WTC11 (cell line): ENCODE measurements at regions not wholly inside any gene's neighbourhood (a gene's known extent, or its start where the extent isn't known, plus 50 kb on each side); places are given as distances from the start of the nearest gene placed in this dataset.

Experiments
- ATAC-seq: fragments of 200-7000 bp; cut with Tn5 transposase; 2 replicates; pipeline ENCODE4 v1.10.0; 2021; ENCODE audit warnings: mild to moderate bottlenecking, moderate library complexity
- CTCF ChIA-PET: fragments of 300-600 bp; sonication (Branson Sonifier 250); formaldehyde crosslinking; loops from one replicate; lab custom pipeline; 2021; ENCODE audit warnings: antibody characterized with exemption; lab: Charles Lee
- POLR2A ChIA-PET: fragments of 350-600 bp; sonication (Branson Sonifier 250); formaldehyde crosslinking; loops from one replicate; lab custom pipeline; 2021; ENCODE audit warnings: antibody characterized with exemption; lab: Charles Lee
- DNase-seq: peaks from one replicate; pipeline ENCODE4 v3.0.0; 2021; ENCODE audit warnings: low spot score
- H3K27ac Mint-ChIP-seq: 2 replicates; pipeline ENCODE4 v1.8.0; 2021; ENCODE audit warnings: mixed read lengths
- H3K27me3 Mint-ChIP-seq: 2 replicates; pipeline ENCODE4 v1.8.0; 2021; ENCODE audit warnings: low read depth, mild to moderate bottlenecking, moderate library complexity, mixed read lengths
- H3K36me3 Mint-ChIP-seq: 2 replicates; pipeline ENCODE4 v1.8.0; 2021; ENCODE audit warnings: mixed read lengths
- H3K4me1 Mint-ChIP-seq: 2 replicates; pipeline ENCODE4 v1.8.0; 2022; ENCODE audit warnings: mixed read lengths
- H3K4me3 Mint-ChIP-seq: 2 replicates; pipeline ENCODE4 v1.8.0; 2021; ENCODE audit warnings: mild to moderate bottlenecking, moderate library complexity, mixed read lengths
- H3K9me3 Mint-ChIP-seq: 2 replicates; pipeline ENCODE4 v1.8.0; 2021; ENCODE audit warnings: mixed read lengths
- CBFB ChIP-seq: sonication (generic); formaldehyde crosslinking; IDR thresholded peaks from 2 replicates; pipeline ENCODE4 v1.8.1; 2022; ENCODE audit warnings: mild to moderate bottlenecking, low read depth, missing genetic modification reagents
- CREM ChIP-seq: sonication (generic); formaldehyde crosslinking; IDR thresholded peaks from 2 replicates; pipeline ENCODE4 v1.8.1; 2022; ENCODE audit warnings: mild to moderate bottlenecking, missing genetic modification reagents, moderate library complexity
- ESRRA ChIP-seq: sonication (generic); formaldehyde crosslinking; IDR thresholded peaks from 2 replicates; pipeline ENCODE4 v1.8.1; 2022; ENCODE audit warnings: mild to moderate bottlenecking, missing genetic modification reagents, borderline replicate concordance
- FOXP1 ChIP-seq: sonication (generic); formaldehyde crosslinking; IDR thresholded peaks from 2 replicates; pipeline ENCODE4 v1.8.0; 2022; ENCODE audit warnings: missing genetic modification reagents, mild to moderate bottlenecking, moderate library complexity, borderline replicate concordance
- GTF2I ChIP-seq: fragments of 250-450 bp; sonication (Bioruptor Pico); conservative IDR thresholded peaks from 2 replicates; pipeline ENCODE4 v1.4.0; 2021; ENCODE audit warnings: mild to moderate bottlenecking
- JAZF1 ChIP-seq: fragments of 250-450 bp; sonication (Bioruptor Pico); IDR thresholded peaks from 2 replicates; pipeline ENCODE4 v1.9.0; 2021; ENCODE audit warnings: moderate library complexity, mild to moderate bottlenecking, inconsistent platforms
- JUN ChIP-seq: sonication (generic); formaldehyde crosslinking; IDR thresholded peaks from 2 replicates; pipeline ENCODE4 v1.8.0; 2023; ENCODE audit warnings: mild to moderate bottlenecking, missing genetic modification reagents
- NFATC4 ChIP-seq: fragments of 250-450 bp; sonication (Bioruptor Pico); IDR thresholded peaks from 2 replicates; pipeline ENCODE4 v1.9.0; 2021; ENCODE audit warnings: mild to moderate bottlenecking
- NFYB ChIP-seq: sonication (generic); formaldehyde crosslinking; conservative IDR thresholded peaks from 2 replicates; pipeline ENCODE4 v1.8.0; 2022; ENCODE audit warnings: low read depth, missing genetic modification reagents
- NR1H2 ChIP-seq: sonication (generic); formaldehyde crosslinking; IDR thresholded peaks from 2 replicates; pipeline ENCODE4 v1.9.0; 2021; ENCODE audit warnings: mild to moderate bottlenecking, moderate library complexity, missing genetic modification reagents
- NR3C1 ChIP-seq: sonication (generic); formaldehyde crosslinking; conservative IDR thresholded peaks from 2 replicates; pipeline ENCODE4 v1.8.1; 2023; ENCODE audit warnings: low read depth, mild to moderate bottlenecking, missing genetic modification reagents
- RORB ChIP-seq: fragments of 250-450 bp; sonication (Bioruptor Pico); IDR thresholded peaks from 2 replicates; pipeline ENCODE4 v1.9.0; 2021; ENCODE audit warnings: mild to moderate bottlenecking
- SMAD4 ChIP-seq: sonication (generic); formaldehyde crosslinking; IDR thresholded peaks from 2 replicates; pipeline ENCODE4 v1.8.0; 2022; ENCODE audit warnings: mild to moderate bottlenecking, missing genetic modification reagents
- ZNF121 ChIP-seq: sonication (generic); formaldehyde crosslinking; IDR thresholded peaks from 2 replicates; pipeline ENCODE4 v1.8.0; 2023; ENCODE audit warnings: missing genetic modification reagents
- ZNF219 ChIP-seq: sonication (generic); formaldehyde crosslinking; IDR thresholded peaks from 2 replicates; pipeline ENCODE4 v1.8.0; 2023; ENCODE audit warnings: missing genetic modification reagents, mild to moderate bottlenecking, borderline replicate concordance
- ZNF232 ChIP-seq: sonication (generic); formaldehyde crosslinking; IDR thresholded peaks from 2 replicates; pipeline ENCODE4 v1.8.0; 2022; ENCODE audit warnings: mild to moderate bottlenecking, missing genetic modification reagents
- ZNF671 ChIP-seq: fragments of 250-450 bp; sonication (Bioruptor Pico); IDR thresholded peaks from 2 replicates; pipeline ENCODE4 v1.8.0; 2021; ENCODE audit warnings: mild to moderate bottlenecking
- TF ChIP-seq, protein P1 (sequence below): sonication (generic); formaldehyde crosslinking; IDR thresholded peaks from 2 replicates; pipeline ENCODE4 v1.8.1; 2022; ENCODE audit warnings: low read depth, mild to moderate bottlenecking, moderate library complexity, missing genetic modification reagents, borderline replicate concordance
- TF ChIP-seq, protein P2 (sequence below): sonication (generic); formaldehyde crosslinking; IDR thresholded peaks from 2 replicates; pipeline ENCODE4 v1.8.0; 2023; ENCODE audit warnings: missing genetic modification reagents, mild to moderate bottlenecking, borderline replicate concordance
- TF ChIP-seq, protein P3 (sequence below): sonication (generic); formaldehyde crosslinking; conservative IDR thresholded peaks from 2 replicates; pipeline ENCODE4 v1.8.1; 2022; ENCODE audit warnings: mild to moderate bottlenecking, missing genetic modification reagents
- TF ChIP-seq, protein P4 (sequence below): fragments of 250-450 bp; sonication (Bioruptor Pico); IDR thresholded peaks from 2 replicates; pipeline ENCODE4 v1.9.0; 2021; ENCODE audit warnings: mild to moderate bottlenecking
- TF ChIP-seq, protein P5 (sequence below): fragments of 250-450 bp; sonication (Bioruptor Pico); IDR thresholded peaks from 2 replicates; pipeline ENCODE4 v1.8.0; 2021; ENCODE audit warnings: mild to moderate bottlenecking
- TF ChIP-seq, protein P6 (sequence below): sonication (generic); formaldehyde crosslinking; IDR thresholded peaks from 2 replicates; pipeline ENCODE4 v1.8.1; 2022; ENCODE audit warnings: low read depth, missing genetic modification reagents, borderline replicate concordance

DNA sequence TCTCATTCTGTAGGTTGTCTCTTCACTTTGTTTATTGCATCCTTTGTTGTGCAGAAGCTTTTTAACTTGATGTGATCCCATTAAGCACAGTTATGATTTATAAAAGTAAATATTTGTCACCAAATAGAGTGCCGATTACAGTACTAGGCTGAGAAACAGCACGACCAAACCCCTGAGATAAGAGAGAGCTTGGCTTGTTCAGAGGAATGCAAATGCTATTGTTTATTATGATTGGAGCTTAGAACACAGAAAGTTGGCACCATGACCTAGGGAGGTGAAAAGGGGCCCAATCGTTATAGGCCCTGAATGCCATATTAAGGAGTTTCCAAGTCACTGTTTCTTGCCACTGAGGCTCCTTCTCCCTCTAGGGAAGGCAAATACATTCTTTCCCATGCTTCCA is 214.9 kb downstream of the KITLG start:
- Mint-ChIP-seq H3K27ac (no peak overlapping the region), H3K4me3 (no peak overlapping the region), H3K4me1 (peaks cover 15% of the 10 kb centered on the region), H3K9me3 (peaks cover 10% of the 10 kb centered on the region; the same call in 1 of the 2 replicates), H3K36me3 (no peaks in the 10 kb centered on the region), H3K27me3 (no peaks in the 10 kb centered on the region)
- TF ChIP-seq ZNF219 (CRISPR knock-in tag): no peak
- ChIA-PET POLR2A (no interaction called here), CTCF (no interaction called here)
- DNase-seq (no peak), ATAC-seq (no peak)

DNA sequence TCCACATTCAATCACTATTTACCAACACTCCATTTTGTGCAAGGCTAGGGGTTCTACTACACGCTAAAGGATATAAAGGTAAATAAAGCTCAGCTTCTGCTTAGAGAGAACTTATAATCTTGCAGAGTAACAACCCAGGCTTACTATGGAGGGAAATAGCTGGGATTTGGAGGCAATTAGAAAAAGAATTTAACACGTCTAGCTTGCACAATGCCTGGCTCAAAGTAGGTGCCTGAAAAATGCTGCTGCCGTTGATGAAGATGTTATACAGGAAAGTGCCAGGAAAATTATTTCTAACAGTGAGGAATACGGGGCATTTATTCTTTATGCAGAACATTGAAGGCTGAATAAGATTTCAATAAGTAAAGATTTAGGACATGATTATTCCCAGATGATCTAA is 214.2 kb downstream of the KITLG start:
- peaks cover 15% of the 10 kb centered on the region for H3K4me1 Mint-ChIP-seq
- no peak for ATAC-seq
- TF ChIP-seq, protein P1, sequence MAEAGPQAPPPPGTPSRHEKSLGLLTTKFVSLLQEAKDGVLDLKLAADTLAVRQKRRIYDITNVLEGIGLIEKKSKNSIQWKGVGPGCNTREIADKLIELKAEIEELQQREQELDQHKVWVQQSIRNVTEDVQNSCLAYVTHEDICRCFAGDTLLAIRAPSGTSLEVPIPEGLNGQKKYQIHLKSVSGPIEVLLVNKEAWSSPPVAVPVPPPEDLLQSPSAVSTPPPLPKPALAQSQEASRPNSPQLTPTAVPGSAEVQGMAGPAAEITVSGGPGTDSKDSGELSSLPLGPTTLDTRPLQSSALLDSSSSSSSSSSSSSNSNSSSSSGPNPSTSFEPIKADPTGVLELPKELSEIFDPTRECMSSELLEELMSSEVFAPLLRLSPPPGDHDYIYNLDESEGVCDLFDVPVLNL (CRISPR knock-in tag): no peak
- TF ChIP-seq, protein P2, sequence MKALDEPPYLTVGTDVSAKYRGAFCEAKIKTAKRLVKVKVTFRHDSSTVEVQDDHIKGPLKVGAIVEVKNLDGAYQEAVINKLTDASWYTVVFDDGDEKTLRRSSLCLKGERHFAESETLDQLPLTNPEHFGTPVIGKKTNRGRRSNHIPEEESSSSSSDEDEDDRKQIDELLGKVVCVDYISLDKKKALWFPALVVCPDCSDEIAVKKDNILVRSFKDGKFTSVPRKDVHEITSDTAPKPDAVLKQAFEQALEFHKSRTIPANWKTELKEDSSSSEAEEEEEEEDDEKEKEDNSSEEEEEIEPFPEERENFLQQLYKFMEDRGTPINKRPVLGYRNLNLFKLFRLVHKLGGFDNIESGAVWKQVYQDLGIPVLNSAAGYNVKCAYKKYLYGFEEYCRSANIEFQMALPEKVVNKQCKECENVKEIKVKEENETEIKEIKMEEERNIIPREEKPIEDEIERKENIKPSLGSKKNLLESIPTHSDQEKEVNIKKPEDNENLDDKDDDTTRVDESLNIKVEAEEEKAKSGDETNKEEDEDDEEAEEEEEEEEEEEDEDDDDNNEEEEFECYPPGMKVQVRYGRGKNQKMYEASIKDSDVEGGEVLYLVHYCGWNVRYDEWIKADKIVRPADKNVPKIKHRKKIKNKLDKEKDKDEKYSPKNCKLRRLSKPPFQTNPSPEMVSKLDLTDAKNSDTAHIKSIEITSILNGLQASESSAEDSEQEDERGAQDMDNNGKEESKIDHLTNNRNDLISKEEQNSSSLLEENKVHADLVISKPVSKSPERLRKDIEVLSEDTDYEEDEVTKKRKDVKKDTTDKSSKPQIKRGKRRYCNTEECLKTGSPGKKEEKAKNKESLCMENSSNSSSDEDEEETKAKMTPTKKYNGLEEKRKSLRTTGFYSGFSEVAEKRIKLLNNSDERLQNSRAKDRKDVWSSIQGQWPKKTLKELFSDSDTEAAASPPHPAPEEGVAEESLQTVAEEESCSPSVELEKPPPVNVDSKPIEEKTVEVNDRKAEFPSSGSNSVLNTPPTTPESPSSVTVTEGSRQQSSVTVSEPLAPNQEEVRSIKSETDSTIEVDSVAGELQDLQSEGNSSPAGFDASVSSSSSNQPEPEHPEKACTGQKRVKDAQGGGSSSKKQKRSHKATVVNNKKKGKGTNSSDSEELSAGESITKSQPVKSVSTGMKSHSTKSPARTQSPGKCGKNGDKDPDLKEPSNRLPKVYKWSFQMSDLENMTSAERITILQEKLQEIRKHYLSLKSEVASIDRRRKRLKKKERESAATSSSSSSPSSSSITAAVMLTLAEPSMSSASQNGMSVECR (CRISPR knock-in tag): no peak
- TF ChIP-seq ZNF232 (CRISPR knock-in tag): no peak
- TF ChIP-seq CBFB (CRISPR knock-in tag): no peak
- TF ChIP-seq RORB (CRISPR knock-in tag): no peak
- TF ChIP-seq NR3C1 (CRISPR knock-in tag): no peak
- TF ChIP-seq SMAD4 (CRISPR knock-in tag): no peak
- TF ChIP-seq, protein P3, sequence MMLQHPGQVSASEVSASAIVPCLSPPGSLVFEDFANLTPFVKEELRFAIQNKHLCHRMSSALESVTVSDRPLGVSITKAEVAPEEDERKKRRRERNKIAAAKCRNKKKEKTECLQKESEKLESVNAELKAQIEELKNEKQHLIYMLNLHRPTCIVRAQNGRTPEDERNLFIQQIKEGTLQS (CRISPR knock-in tag): no peak
- TF ChIP-seq ZNF121 (CRISPR knock-in tag): no peak
- TF ChIP-seq FOXP1 (CRISPR knock-in tag): no peak
- TF ChIP-seq NFYB (CRISPR knock-in tag): no peak
- no peak for TF ChIP-seq CREM (CRISPR knock-in tag)
- ChIA-PET CTCF (no interaction called here), POLR2A (no interaction called here)
- no peaks in the 10 kb centered on the region for H3K27me3 Mint-ChIP-seq
- no peak for DNase-seq
- no peak overlapping the region for H3K27ac Mint-ChIP-seq
- no peaks in the 10 kb centered on the region for H3K36me3 Mint-ChIP-seq
- peaks cover 10% of the 10 kb centered on the region; the same call in 1 of the 2 replicates for H3K9me3 Mint-ChIP-seq
- H3K4me3 Mint-ChIP-seq: no peak overlapping the region

DNA sequence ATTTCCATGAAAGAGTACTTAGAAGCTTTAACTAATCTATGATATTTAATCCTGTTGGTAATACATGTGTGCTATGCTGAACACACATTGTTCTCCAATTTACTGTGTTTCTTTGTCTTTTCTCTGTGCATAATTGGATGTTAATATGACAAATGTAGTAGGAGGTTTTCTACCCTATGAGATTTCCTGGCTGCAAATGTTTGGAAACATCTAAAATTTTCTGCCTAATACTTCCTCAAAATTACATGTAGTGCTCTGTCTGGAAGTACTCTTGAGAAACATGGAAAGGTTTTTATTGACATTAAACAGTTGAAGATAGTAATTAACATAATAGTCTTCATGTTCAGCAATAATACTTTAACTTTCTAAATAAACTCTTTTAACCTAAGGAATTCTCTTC is 213.0 kb downstream of the KITLG start:
- Mint-ChIP-seq H3K36me3 (no peaks in the 10 kb centered on the region), H3K4me3 (no peak overlapping the region), H3K4me1 (peaks cover 15% of the 10 kb centered on the region), H3K27ac (no peak overlapping the region), H3K9me3 (peaks cover 10% of the 10 kb centered on the region; the same call in 1 of the 2 replicates), H3K27me3 (no peaks in the 10 kb centered on the region)
- ATAC-seq (no peak), DNase-seq (no peak)
- ChIA-PET POLR2A (no interaction called here), CTCF (no interaction called here)
- TF ChIP-seq, protein P4, sequence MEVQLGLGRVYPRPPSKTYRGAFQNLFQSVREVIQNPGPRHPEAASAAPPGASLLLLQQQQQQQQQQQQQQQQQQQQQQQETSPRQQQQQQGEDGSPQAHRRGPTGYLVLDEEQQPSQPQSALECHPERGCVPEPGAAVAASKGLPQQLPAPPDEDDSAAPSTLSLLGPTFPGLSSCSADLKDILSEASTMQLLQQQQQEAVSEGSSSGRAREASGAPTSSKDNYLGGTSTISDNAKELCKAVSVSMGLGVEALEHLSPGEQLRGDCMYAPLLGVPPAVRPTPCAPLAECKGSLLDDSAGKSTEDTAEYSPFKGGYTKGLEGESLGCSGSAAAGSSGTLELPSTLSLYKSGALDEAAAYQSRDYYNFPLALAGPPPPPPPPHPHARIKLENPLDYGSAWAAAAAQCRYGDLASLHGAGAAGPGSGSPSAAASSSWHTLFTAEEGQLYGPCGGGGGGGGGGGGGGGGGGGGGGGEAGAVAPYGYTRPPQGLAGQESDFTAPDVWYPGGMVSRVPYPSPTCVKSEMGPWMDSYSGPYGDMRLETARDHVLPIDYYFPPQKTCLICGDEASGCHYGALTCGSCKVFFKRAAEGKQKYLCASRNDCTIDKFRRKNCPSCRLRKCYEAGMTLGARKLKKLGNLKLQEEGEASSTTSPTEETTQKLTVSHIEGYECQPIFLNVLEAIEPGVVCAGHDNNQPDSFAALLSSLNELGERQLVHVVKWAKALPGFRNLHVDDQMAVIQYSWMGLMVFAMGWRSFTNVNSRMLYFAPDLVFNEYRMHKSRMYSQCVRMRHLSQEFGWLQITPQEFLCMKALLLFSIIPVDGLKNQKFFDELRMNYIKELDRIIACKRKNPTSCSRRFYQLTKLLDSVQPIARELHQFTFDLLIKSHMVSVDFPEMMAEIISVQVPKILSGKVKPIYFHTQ (CRISPR knock-in tag): no peak
- no peak for TF ChIP-seq JAZF1 (CRISPR knock-in tag)
- no peak for TF ChIP-seq NR3C1 (CRISPR knock-in tag)
- TF ChIP-seq NR1H2 (CRISPR knock-in tag): no peak
- TF ChIP-seq SMAD4 (CRISPR knock-in tag): no peak
- TF ChIP-seq ESRRA (CRISPR knock-in tag): no peak
- TF ChIP-seq ZNF671 (CRISPR knock-in tag): no peak
- TF ChIP-seq NFYB (CRISPR knock-in tag): no peak
- TF ChIP-seq, protein P5, sequence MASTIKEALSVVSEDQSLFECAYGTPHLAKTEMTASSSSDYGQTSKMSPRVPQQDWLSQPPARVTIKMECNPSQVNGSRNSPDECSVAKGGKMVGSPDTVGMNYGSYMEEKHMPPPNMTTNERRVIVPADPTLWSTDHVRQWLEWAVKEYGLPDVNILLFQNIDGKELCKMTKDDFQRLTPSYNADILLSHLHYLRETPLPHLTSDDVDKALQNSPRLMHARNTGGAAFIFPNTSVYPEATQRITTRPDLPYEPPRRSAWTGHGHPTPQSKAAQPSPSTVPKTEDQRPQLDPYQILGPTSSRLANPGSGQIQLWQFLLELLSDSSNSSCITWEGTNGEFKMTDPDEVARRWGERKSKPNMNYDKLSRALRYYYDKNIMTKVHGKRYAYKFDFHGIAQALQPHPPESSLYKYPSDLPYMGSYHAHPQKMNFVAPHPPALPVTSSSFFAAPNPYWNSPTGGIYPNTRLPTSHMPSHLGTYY (CRISPR knock-in tag): no peak
- no peak for TF ChIP-seq GTF2I
- no peak for TF ChIP-seq JUN (CRISPR knock-in tag)
- TF ChIP-seq NFATC4 (CRISPR knock-in tag): no peak
- TF ChIP-seq, protein P6, sequence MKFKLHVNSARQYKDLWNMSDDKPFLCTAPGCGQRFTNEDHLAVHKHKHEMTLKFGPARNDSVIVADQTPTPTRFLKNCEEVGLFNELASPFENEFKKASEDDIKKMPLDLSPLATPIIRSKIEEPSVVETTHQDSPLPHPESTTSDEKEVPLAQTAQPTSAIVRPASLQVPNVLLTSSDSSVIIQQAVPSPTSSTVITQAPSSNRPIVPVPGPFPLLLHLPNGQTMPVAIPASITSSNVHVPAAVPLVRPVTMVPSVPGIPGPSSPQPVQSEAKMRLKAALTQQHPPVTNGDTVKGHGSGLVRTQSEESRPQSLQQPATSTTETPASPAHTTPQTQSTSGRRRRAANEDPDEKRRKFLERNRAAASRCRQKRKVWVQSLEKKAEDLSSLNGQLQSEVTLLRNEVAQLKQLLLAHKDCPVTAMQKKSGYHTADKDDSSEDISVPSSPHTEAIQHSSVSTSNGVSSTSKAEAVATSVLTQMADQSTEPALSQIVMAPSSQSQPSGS (CRISPR knock-in tag): no peak
